SU-DHL-6 (cell line): ENCODE measurements at regions not wholly inside any gene's neighbourhood (a gene's known extent, or its start where the extent isn't known, plus 50 kb on each side); places are given as distances from the start of the nearest gene placed in this dataset.

Source experiments
- H2AFZ ChIP-seq: fragments of 200-600 bp; sonication (generic); 2 replicates; pipeline ENCODE4 v1.6.1; 2014; ENCODE audit warnings: low read depth, mild to moderate bottlenecking, moderate library complexity, mixed read lengths, antibody characterized with exemption, low read length; ENCODE audit not compliant: severe bottlenecking
- H3F3A ChIP-seq: fragments of 200-600 bp; shearing (Covaris generic); 2 replicates; pipeline ENCODE4 v1.6.0; 2016; ENCODE audit warnings: antibody characterized with exemption, mild to moderate bottlenecking; ENCODE audit not compliant: insufficient read depth
- H3K27ac ChIP-seq: fragments of 200-600 bp; sonication (generic); 2 replicates; pipeline ENCODE4 v1.5.1; 2016; ENCODE audit warnings: low read depth, mild to moderate bottlenecking, low read length, moderate library complexity, mixed read lengths
- H3K27me3 ChIP-seq: fragments of 200-600 bp; sonication (generic), shearing (Covaris generic); 2 replicates; pipeline ENCODE4 v1.6.0; 2014; ENCODE audit warnings: mild to moderate bottlenecking, low read length
- H3K36me3 ChIP-seq: fragments of 200-600 bp; sonication (generic); 2 replicates; pipeline ENCODE4 v1.6.1; 2014; ENCODE audit warnings: mild to moderate bottlenecking, low read length, mixed read lengths
- H3K4me2 ChIP-seq: fragments of 300-600, 200-600 bp; shearing (Covaris generic), sonication (generic); 2 replicates; pipeline ENCODE4 v1.6.0; 2014; ENCODE audit warnings: low read length, low read depth, mild to moderate bottlenecking; ENCODE audit not compliant: poor library complexity, severe bottlenecking
- H3K4me3 ChIP-seq: fragments of 200-600 bp; sonication (generic); 2 replicates; pipeline ENCODE4 v1.5.1; 2014; ENCODE audit warnings: antibody characterized with exemption, low read length, mild to moderate bottlenecking, mixed read lengths; ENCODE audit not compliant: insufficient read depth, poor library complexity, severe bottlenecking
- H3K79me2 ChIP-seq: fragments of 200-600 bp; sonication (generic); 2 replicates; pipeline ENCODE4 v1.6.1; 2014; ENCODE audit warnings: mild to moderate bottlenecking, low read length, moderate library complexity; ENCODE audit not compliant: insufficient read depth
- H3K9ac ChIP-seq: fragments of 200-600 bp; sonication (generic); 2 replicates; pipeline ENCODE4 v1.7.0; 2014; ENCODE audit warnings: mild to moderate bottlenecking, low read length
- H3K9me2 ChIP-seq: fragments of 200-600 bp; sonication (generic); replicated peaks from 2 replicates; pipeline ENCODE4 v1.6.1; 2014; ENCODE audit warnings: low read length; ENCODE audit not compliant: insufficient read depth
- H3K9me3 ChIP-seq: fragments of 200-600 bp; sonication (generic); 2 replicates; pipeline ENCODE4 v1.6.1; 2014; ENCODE audit warnings: low read length, mixed read lengths; ENCODE audit not compliant: insufficient read depth
- H4K20me1 ChIP-seq: fragments of 200-600 bp; sonication (generic); 2 replicates; pipeline ENCODE4 v1.6.1; 2014; ENCODE audit warnings: low read depth, mild to moderate bottlenecking, antibody characterized with exemption, low read length, moderate library complexity, mixed read lengths
- EZH2phosphoT487 ChIP-seq: fragments of 200-600 bp; sonication (generic), shearing (Covaris generic); conservative IDR thresholded peaks from 2 replicates; pipeline ENCODE4 v1.6.1; 2018; ENCODE audit warnings: mild to moderate bottlenecking, antibody characterized with exemption, low read length, moderate library complexity, mixed read lengths
- TF ChIP-seq, protein P1 (sequence below): fragments of 200-600 bp; sonication (generic); IDR thresholded peaks from one replicate; pipeline ENCODE4 v1.5.1; 2017; ENCODE audit warnings: antibody characterized with exemption, mild to moderate bottlenecking, low read length, moderate library complexity; ENCODE audit not compliant: insufficient read depth, poor library complexity, severe bottlenecking

DNA sequence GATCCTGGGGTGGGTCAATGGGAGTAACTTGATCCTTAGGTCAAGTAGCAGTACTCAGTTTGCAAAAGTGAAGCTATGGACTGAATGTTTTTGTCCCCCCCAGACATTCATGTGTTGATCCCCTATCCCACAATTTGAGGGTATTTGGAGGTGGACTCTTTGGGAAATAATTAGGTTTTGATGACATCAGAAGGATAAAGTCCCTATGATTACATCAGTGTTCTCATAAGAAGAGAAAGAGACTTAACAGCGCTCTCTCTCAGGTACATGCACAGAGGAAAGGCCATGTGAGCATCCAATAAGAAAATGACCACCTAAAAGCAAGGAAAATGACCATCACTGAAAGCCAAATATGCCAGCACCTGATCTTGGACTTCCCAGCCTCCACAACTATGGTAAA, 550.8 kb downstream of the FOXG1 start:
- H3K27ac ChIP-seq, result no peak overlapping the region
- H3K9me3 ChIP-seq, result no peaks in the 10 kb centered on the region
- no peak overlapping the region for H3K4me2 ChIP-seq
- no peak overlapping the region for H3K9ac ChIP-seq
- H3F3A ChIP-seq, result no peaks in the 10 kb centered on the region
- H3K9me2 ChIP-seq, result no peaks in the 10 kb centered on the region
- no peaks in the 10 kb centered on the region for H3K27me3 ChIP-seq
- H3K36me3 ChIP-seq, result no peaks in the 10 kb centered on the region
- TF ChIP-seq, protein P1, sequence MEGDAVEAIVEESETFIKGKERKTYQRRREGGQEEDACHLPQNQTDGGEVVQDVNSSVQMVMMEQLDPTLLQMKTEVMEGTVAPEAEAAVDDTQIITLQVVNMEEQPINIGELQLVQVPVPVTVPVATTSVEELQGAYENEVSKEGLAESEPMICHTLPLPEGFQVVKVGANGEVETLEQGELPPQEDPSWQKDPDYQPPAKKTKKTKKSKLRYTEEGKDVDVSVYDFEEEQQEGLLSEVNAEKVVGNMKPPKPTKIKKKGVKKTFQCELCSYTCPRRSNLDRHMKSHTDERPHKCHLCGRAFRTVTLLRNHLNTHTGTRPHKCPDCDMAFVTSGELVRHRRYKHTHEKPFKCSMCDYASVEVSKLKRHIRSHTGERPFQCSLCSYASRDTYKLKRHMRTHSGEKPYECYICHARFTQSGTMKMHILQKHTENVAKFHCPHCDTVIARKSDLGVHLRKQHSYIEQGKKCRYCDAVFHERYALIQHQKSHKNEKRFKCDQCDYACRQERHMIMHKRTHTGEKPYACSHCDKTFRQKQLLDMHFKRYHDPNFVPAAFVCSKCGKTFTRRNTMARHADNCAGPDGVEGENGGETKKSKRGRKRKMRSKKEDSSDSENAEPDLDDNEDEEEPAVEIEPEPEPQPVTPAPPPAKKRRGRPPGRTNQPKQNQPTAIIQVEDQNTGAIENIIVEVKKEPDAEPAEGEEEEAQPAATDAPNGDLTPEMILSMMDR, result no peak
- no peak for TF ChIP-seq EZH2phosphoT487
- no peaks in the 10 kb centered on the region for H4K20me1 ChIP-seq
- H3K79me2 ChIP-seq, result no peaks in the 10 kb centered on the region
- no peak overlapping the region for H3K4me3 ChIP-seq
- no peak overlapping the region for H2AFZ ChIP-seq

DNA sequence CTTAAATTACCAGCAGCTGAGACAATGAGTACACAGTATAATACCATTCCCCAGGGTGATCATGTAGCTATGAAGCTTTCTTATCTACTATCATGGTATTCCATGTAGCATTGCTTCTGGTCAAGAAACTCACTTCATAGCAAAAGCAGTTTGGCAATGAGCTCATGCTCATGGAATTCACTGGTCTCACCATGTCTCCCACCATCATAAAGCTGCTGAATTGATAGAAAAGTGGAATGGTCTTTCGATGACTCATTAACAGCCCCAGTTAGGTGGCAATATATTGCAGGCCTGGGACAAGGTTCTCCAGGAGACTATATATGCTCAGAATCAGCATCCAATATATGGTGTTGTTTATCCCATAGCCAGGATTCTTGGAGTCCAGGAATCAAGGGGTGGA, 553.7 kb downstream of the FOXG1 start:
- Histone ChIP-seq H3K9ac (no peak overlapping the region), H3K27ac (no peak overlapping the region), H3K36me3 (no peaks in the 10 kb centered on the region), H2AFZ (no peak overlapping the region), H3K4me2 (no peak overlapping the region), H3K4me3 (no peak overlapping the region), H3K79me2 (no peaks in the 10 kb centered on the region), H4K20me1 (no peaks in the 10 kb centered on the region), H3F3A (no peaks in the 10 kb centered on the region), H3K9me2 (no peaks in the 10 kb centered on the region), H3K27me3 (no peaks in the 10 kb centered on the region), H3K9me3 (no peaks in the 10 kb centered on the region)
- no peak for TF ChIP-seq EZH2phosphoT487
- TF ChIP-seq, protein P1, result no peak

DNA sequence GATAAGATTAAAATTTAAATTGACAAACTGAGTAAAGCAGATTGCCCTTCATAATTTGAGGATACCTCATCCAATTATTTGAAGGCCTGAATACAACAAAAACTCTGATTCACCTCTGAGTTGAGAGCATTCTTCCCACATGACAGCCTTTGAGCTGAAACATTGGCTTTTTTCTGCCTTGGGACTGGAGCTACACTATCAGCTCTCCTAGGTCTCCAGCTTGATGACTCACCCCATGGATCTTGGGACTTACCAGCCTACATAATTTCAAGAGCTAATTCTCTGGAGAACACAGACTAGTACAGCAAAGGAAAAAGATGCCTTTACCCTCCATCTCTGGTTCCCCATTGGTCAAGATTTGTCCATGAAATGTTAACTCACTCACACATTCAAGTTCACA, 555.1 kb downstream of the FOXG1 start:
- H2AFZ ChIP-seq, result no peak overlapping the region
- no peaks in the 10 kb centered on the region for H3F3A ChIP-seq
- no peaks in the 10 kb centered on the region for H4K20me1 ChIP-seq

More for the DNA sequence above, 555.1 kb downstream of the FOXG1 start:
- H3K79me2 ChIP-seq, result no peaks in the 10 kb centered on the region
- no peak overlapping the region for H3K9ac ChIP-seq
- H3K27me3 ChIP-seq, result no peaks in the 10 kb centered on the region
- H3K9me2 ChIP-seq, result no peaks in the 10 kb centered on the region
- H3K27ac ChIP-seq, result no peak overlapping the region
- H3K4me2 ChIP-seq, result no peak overlapping the region
- H3K9me3 ChIP-seq, result no peaks in the 10 kb centered on the region
- no peak overlapping the region for H3K4me3 ChIP-seq
- no peak for TF ChIP-seq EZH2phosphoT487
- TF ChIP-seq, protein P1, result no peak
- no peaks in the 10 kb centered on the region for H3K36me3 ChIP-seq
